Inflammatory macrophage treated with lipopolysaccharide for 1 hour (primary cell): ENCODE measurements at regions not wholly inside any gene's neighbourhood (a gene's known extent, or its start where the extent isn't known, plus 50 kb on each side); places are given as distances from the start of the nearest gene placed in this dataset.
A peak's percentile ranks its signal among the peaks of the same experiment; 100 is the strongest.

Source experiments
- DNase-seq, 2 donors: peaks; one replicate each; pipeline ENCODE4 v3.0.0-alpha.2; 2020 to 2022

- DNase-seq, result no peak
Measured at GRCh38 chr15:47500842-47501241, 216.5 kb upstream of the SEMA6D start.

- no peak for DNase-seq
Measured at GRCh38 chr15:47502041-47502440, 215.3 kb upstream of the SEMA6D start.

- no peak for DNase-seq
Measured at GRCh38 chr15:47503876-47504275, 213.4 kb upstream of the SEMA6D start.

- DNase-seq, result peak; percentile 49 to 52
Measured at GRCh38 chr15:47504624-47505256, 212.6 kb upstream of the SEMA6D start.

GRCh38 chr15:47505712-47506328 is 211.5 kb upstream of the SEMA6D start:
- no peak for DNase-seq

GRCh38 chr15:47506329-47507100 is 210.8 kb upstream of the SEMA6D start:
- DNase-seq, result no peak

GRCh38 chr15:47507221-47507985 is 209.9 kb upstream of the SEMA6D start:
- DNase-seq, result no peak

GRCh38 chr15:47511261-47511660 is 206.0 kb upstream of the SEMA6D start:
- no peak for DNase-seq

GRCh38 chr15:47513471-47513870 is 203.8 kb upstream of the SEMA6D start:
- no peak for DNase-seq

GRCh38 chr15:47514200-47514652 is 203.1 kb upstream of the SEMA6D start:
- no peak for DNase-seq

- no peak for DNase-seq
Measured at GRCh38 chr15:47516558-47516957, 200.7 kb upstream of the SEMA6D start.

- no peak for DNase-seq
Measured at GRCh38 chr15:47516972-47517371, 200.3 kb upstream of the SEMA6D start.

- peak in 1 of 2 donors; percentile 29 for DNase-seq
Measured at GRCh38 chr15:47517737-47518136, 199.6 kb upstream of the SEMA6D start.

GRCh38 chr15:47523681-47524475 is 193.4 kb upstream of the SEMA6D start:
- DNase-seq, result peak; percentile 56 to 70

- no peak for DNase-seq
Measured at GRCh38 chr15:47529241-47529640, 188.1 kb upstream of the SEMA6D start.

GRCh38 chr15:47534673-47535072 is 182.6 kb upstream of the SEMA6D start:
- no peak for DNase-seq

GRCh38 chr15:47541562-47541961 is 175.7 kb upstream of the SEMA6D start:
- no peak for DNase-seq

- no peak for DNase-seq
Measured at GRCh38 chr15:47542312-47542989, 174.9 kb upstream of the SEMA6D start.

GRCh38 chr15:47548231-47548630 is 169.1 kb upstream of the SEMA6D start:
- DNase-seq, result peak in 1 of 2 donors; percentile 1

GRCh38 chr15:47548986-47549385 is 168.3 kb upstream of the SEMA6D start:
- DNase-seq, result no peak

- DNase-seq, result no peak
Measured at GRCh38 chr15:47551079-47551478, 166.2 kb upstream of the SEMA6D start.

GRCh38 chr15:47551546-47551945 is 165.8 kb upstream of the SEMA6D start:
- no peak for DNase-seq
